Astrocyte (in vitro differentiated cells and primary cell): ENCODE measurements at regions not wholly inside any gene's neighbourhood (a gene's known extent, or its start where the extent isn't known, plus 50 kb on each side); places are given as distances from the start of the nearest gene placed in this dataset.

Experiments
- CTCF ChIP-seq: IDR thresholded peaks from 2 replicates; pipeline ENCODE4 v1.5.1; 2011; ENCODE audit warnings: low read depth, mild to moderate bottlenecking, inconsistent platforms, low read length, moderate library complexity; ENCODE audit not compliant: insufficient read depth
- EZH2 ChIP-seq: IDR thresholded peaks from 2 replicates; pipeline ENCODE4 v1.6.1; 2012; ENCODE audit warnings: mild to moderate bottlenecking, low read length, inconsistent platforms; ENCODE audit not compliant: insufficient read depth

- TF ChIP-seq EZH2 (no peak), CTCF (no peak)
These were observed 159.6 kb upstream of the CHST15 start for GRCh38 chr10:124253006-124253405.
